Endothelial cell of umbilical vein (primary cell): ENCODE measurements at regions not wholly inside any gene's neighbourhood (a gene's known extent, or its start where the extent isn't known, plus 50 kb on each side); places are given as distances from the start of the nearest gene placed in this dataset.

Experiments used
- GATA2 ChIP-seq: IDR thresholded peaks from 2 replicates; pipeline ENCODE4 v1.7.0; 2011; ENCODE audit warnings: low read depth, mild to moderate bottlenecking, moderate library complexity, mixed read lengths, low read length; ENCODE audit not compliant: insufficient read length, insufficient read depth
- POLR2AphosphoS5 ChIP-seq: IDR thresholded peaks from 2 replicates; pipeline ENCODE4 v1.6.1; 2012; ENCODE audit warnings: low read depth, mild to moderate bottlenecking, control low read depth, low read length, moderate library complexity; ENCODE audit not compliant: insufficient read depth
- TF ChIP-seq, protein P1 (sequence below), 2 donors: IDR thresholded peaks; 1 replicate in 1 of 2; 2 replicates in 1 of 2; pipeline ENCODE4 v1.5.1; 2011; ENCODE audit warnings: low read length in 2 of 2, mild to moderate bottlenecking in 2 of 2, moderate library complexity in 2 of 2, control low read depth in 1 of 2, inconsistent platforms in 1 of 2, low read depth in 1 of 2; ENCODE audit not compliant: insufficient read depth in 1 of 2; ENCODE audit errors: extremely low read depth in 1 of 2
- TF ChIP-seq, protein P2 (sequence below): IDR thresholded peaks from 2 replicates; pipeline ENCODE4 v1.6.1; 2011; ENCODE audit not compliant: insufficient read depth, insufficient read length

DNA sequence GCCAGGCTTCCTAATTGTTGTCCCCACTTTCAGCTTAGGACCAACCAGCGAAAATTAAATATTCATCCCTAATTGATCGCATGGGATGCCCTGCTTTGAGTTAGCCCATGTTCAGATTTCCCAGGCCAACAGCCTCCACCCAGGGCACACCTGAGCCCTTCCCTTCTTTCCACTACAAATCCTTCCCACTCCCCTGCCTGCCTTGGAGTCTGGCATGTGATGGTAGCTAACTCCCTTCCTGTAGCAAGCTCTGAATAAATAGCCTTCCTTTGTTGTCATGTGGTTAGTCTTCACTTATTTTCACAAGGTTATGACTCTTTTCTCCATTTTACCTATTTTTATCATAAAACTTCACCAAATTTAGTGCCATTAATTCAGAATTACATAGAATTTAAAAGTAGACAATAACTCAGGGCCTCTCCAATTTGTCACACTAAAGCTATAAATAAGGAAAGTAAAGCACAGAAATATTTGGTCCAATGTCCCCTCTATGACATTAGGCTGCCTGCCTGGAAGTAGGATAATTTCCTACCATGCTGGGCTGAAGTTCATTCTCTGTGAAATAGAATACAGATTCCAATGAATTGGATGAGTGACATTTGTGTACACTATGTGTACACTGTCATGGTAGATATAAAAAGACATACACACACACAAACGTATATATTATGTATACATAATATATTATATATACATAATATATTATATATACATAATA, 166.4 kb upstream of the CPEB2 start:
- TF ChIP-seq, protein P1, sequence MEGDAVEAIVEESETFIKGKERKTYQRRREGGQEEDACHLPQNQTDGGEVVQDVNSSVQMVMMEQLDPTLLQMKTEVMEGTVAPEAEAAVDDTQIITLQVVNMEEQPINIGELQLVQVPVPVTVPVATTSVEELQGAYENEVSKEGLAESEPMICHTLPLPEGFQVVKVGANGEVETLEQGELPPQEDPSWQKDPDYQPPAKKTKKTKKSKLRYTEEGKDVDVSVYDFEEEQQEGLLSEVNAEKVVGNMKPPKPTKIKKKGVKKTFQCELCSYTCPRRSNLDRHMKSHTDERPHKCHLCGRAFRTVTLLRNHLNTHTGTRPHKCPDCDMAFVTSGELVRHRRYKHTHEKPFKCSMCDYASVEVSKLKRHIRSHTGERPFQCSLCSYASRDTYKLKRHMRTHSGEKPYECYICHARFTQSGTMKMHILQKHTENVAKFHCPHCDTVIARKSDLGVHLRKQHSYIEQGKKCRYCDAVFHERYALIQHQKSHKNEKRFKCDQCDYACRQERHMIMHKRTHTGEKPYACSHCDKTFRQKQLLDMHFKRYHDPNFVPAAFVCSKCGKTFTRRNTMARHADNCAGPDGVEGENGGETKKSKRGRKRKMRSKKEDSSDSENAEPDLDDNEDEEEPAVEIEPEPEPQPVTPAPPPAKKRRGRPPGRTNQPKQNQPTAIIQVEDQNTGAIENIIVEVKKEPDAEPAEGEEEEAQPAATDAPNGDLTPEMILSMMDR (IDR thresholded peaks at IDR 0.05; ENCODE audit: extremely low read depth in 1 of 2, insufficient read depth in 1 of 2, low read depth in 1 of 2, low read length in 2 of 2), result no peak
- TF ChIP-seq POLR2AphosphoS5, result no peak
- TF ChIP-seq, protein P2, sequence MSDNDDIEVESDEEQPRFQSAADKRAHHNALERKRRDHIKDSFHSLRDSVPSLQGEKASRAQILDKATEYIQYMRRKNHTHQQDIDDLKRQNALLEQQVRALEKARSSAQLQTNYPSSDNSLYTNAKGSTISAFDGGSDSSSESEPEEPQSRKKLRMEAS, result no peak
- TF ChIP-seq GATA2, result no peak
